ENCODE measurements at regions not wholly inside any gene's neighbourhood (a gene's known extent, or its start where the extent isn't known, plus 50 kb on each side); places are given as distances from the start of the nearest gene placed in this dataset.

DNA sequence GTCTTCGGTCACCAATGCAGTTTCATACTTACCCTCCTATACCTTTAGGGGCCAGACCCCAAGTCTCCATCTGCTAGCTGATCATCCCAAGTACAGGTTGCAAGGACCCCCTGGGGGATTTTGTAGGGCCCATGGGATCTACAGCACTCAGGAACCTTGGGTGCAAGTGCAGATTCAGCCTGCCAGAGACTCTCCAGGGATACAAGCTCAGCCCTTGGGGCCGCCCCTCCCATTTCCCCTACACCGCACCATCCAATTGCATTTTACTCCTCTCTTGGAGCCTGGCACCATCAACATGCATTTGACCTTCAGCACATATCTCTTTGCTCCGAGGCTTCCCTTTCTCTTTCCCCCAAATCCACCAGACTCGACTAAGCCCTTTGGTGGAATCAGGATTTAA lies 154.7 kb upstream of the ZNF536 start:
- CTCF ChIA-PET = interaction anchor here (0.6 to 0.8 kb wide), 2 partner anchors 9 to 220 kb away, joined by 3 to 4 read pairs; no protein-coding TSS in a partner anchor

GRCh38 chr19:30219702-30220101 lies 152.5 kb upstream of the ZNF536 start:
- no peak overlapping the region for H3K27ac ChIP-seq
- TF ChIP-seq, protein P1, sequence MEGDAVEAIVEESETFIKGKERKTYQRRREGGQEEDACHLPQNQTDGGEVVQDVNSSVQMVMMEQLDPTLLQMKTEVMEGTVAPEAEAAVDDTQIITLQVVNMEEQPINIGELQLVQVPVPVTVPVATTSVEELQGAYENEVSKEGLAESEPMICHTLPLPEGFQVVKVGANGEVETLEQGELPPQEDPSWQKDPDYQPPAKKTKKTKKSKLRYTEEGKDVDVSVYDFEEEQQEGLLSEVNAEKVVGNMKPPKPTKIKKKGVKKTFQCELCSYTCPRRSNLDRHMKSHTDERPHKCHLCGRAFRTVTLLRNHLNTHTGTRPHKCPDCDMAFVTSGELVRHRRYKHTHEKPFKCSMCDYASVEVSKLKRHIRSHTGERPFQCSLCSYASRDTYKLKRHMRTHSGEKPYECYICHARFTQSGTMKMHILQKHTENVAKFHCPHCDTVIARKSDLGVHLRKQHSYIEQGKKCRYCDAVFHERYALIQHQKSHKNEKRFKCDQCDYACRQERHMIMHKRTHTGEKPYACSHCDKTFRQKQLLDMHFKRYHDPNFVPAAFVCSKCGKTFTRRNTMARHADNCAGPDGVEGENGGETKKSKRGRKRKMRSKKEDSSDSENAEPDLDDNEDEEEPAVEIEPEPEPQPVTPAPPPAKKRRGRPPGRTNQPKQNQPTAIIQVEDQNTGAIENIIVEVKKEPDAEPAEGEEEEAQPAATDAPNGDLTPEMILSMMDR (conservative IDR thresholded peaks at IDR 0.05; ENCODE audit: low read depth) = no peak
- POLR2A ChIA-PET (ENCODE audit: low non-redundant PET) = no interaction called here
- DNase-seq (ENCODE audit: low spot score) = no peak
- CTCF ChIA-PET = no interaction called here

More for the DNA sequence above, 154.7 kb upstream of the ZNF536 start:
- TF ChIP-seq, protein P1 (conservative IDR thresholded peaks at IDR 0.05; ENCODE audit: low read depth) = no peak
- POLR2A ChIA-PET (ENCODE audit: low non-redundant PET) = no interaction called here
- no peak for DNase-seq (ENCODE audit: low spot score)
- H3K27ac ChIP-seq = no peak overlapping the region

- no peak overlapping the region for H3K27ac ChIP-seq
- TF ChIP-seq, protein P1 (conservative IDR thresholded peaks at IDR 0.05; ENCODE audit: low read depth) = no peak
- POLR2A ChIA-PET (ENCODE audit: low non-redundant PET) = no interaction called here
Measured at GRCh38 chr19:30221176-30221575, 151.0 kb upstream of the ZNF536 start.

GRCh38 chr19:30222428-30222873 lies 149.7 kb upstream of the ZNF536 start:
- POLR2A ChIA-PET (ENCODE audit: low non-redundant PET) = no interaction called here
- TF ChIP-seq, protein P1 (conservative IDR thresholded peaks at IDR 0.05; ENCODE audit: low read depth) = peak; percentile 29

More at GRCh38 chr19:30221176-30221575, 151.0 kb upstream of the ZNF536 start:
- CTCF ChIA-PET = no interaction called here
- DNase-seq (ENCODE audit: low spot score) = no peak

DNA sequence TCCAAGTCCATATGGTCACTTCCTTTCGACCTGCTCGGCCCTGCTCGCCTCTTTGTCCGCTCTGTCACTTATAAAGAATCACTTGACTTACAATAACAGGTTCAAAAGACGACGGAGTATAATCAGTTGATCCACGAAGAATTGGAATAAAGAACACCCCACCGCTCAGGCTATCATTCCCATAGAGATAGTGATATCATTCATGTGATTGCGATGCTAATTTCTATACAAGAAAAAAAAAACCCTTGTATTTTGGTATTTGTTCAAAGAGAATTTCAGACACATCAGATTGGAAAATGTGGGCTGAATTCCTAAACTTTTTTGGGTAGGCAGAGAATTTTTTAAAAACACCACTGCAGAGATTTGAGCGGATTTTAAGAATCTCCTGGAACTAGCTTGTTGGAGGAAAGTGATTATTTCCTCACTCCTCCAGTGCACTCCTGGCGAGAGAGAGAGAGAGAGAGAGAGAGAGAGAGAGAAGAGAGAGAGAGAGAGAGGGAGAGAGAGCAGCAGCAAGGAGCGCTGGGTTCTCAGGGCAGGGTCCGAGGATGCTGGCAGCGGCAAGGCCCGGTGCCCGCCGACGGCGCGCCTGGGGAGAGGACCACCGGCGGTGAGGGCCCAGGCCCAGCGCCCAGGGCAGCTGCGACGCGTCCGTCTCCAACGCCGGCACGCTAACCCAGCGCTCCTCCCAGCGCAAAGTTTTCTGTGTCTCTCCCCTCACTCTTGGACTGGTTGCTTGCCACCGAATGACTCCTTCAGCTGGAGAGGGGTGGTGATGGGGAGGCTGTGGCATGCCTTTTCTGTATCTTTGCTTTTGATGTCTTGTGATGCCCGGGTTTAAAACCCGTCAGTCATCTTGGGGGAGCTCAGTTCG lies 149.0 kb upstream of the ZNF536 start:
- no peak for DNase-seq (ENCODE audit: low spot score)
- H3K27ac ChIP-seq = no peak overlapping the region
- POLR2A ChIA-PET (ENCODE audit: low non-redundant PET) = no interaction called here
- TF ChIP-seq, protein P1 (conservative IDR thresholded peaks at IDR 0.05; ENCODE audit: low read depth) = no peak
- CTCF ChIA-PET = interaction anchor here (0.7 kb wide), 3 partner anchors 75 to 392 kb away, joined by 4 to 5 read pairs (median 5); no protein-coding TSS in a partner anchor

More at GRCh38 chr19:30222428-30222873, 149.7 kb upstream of the ZNF536 start:
- no peak overlapping the region for H3K27ac ChIP-seq
- CTCF ChIA-PET = no interaction called here
- DNase-seq (ENCODE audit: low spot score) = no peak

DNA sequence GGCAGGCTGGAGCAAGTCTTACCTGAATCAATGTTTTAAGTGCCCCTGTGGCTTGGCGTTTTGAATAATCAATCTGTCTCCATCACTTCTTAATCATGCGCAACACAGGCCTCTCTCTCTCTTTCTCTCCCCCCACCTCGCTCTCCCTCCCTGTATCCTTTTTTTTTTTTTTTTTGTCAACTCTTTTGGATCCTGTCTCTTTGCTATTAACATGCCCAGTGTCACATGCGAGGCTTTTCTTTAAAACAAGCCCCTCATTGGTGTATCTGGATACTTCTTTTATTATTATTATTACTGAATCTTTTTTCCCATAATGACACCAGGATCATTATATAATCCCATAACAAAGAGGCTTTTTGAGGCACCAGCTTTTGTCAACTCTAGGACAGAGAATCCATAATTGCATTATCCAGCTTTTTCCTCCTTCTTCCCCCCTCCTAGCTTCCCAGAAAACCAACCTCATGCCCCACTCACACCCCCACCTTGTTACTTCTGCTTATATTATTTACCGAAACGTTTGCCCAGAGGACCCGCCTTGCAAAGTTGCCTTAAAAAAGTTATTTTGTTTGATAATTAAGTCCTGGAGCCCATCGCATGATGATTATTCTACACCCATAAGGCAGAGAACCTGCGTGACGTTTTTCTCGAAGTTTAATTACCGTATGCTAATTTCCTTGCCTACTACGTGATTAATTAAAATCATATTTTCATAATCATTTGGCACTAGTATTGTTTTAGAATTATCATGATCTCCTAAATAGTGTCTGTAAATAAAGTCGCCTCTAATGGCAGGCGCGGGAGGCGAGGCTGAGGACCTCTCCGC lies 148.1 kb upstream of the ZNF536 start:
- no peak for DNase-seq (ENCODE audit: low spot score)
- POLR2A ChIA-PET (ENCODE audit: low non-redundant PET) = no interaction called here
- TF ChIP-seq, protein P1 (conservative IDR thresholded peaks at IDR 0.05; ENCODE audit: low read depth) = no peak
- H3K27ac ChIP-seq = no peak overlapping the region
- CTCF ChIA-PET = interaction anchor here (0.7 kb wide), 1 partner anchor 185 kb away, joined by 4 read pairs; no protein-coding TSS in a partner anchor
